GM13977 (cell line): ENCODE measurements at regions not wholly inside any gene's neighbourhood (a gene's known extent, or its start where the extent isn't known, plus 50 kb on each side); places are given as distances from the start of the nearest gene placed in this dataset.

Source experiments
- DNase-seq: peaks from one replicate; pipeline ENCODE4 v3.0.0; 2012; ENCODE audit warnings: low spot score
- CTCF ChIP-seq: IDR thresholded peaks from 2 replicates; pipeline ENCODE4 v1.5.1; 2012; ENCODE audit warnings: mild to moderate bottlenecking, control low read depth; ENCODE audit not compliant: insufficient read depth; ENCODE audit errors: extremely low read depth, missing control alignments
- in situ Hi-C: fragments of 300-500 bp; cut with MboI; formaldehyde crosslinking; loops from one replicate; pipeline ENCODE4 v1.12.0; 2022; ENCODE audit warnings: low sequenced_read_pairs, low pct_unique_long_range_greater_than_20kb, mixed read lengths, inconsistent platforms; ENCODE audit not compliant: unreplicated experiment

DNA sequence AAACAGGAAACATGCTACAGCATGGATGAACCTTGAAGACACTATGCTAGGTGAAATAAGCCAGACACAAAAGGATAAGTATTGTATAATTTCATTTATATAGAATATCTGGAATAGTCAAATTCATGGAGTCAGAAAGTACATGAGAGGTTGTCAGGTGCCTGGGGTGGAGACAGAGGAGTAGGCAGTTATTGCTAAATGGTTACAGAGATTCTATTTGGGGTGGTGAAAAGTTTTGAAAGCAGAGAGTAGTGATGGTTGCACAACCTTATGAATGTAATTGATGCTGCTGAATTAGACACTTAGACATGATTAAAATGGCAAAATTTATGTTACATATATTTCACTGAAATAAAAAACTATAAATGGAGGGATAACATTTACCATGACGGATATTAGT, 197.4 kb downstream of the VAPA start:
- no peak for DNase-seq
- TF ChIP-seq CTCF, result no peak
- in situ Hi-C loops, result no loop called here

GRCh38 chr18:10111944-10112343, 198.1 kb downstream of the VAPA start:
- no peak for DNase-seq
- no peak for TF ChIP-seq CTCF
- in situ Hi-C loops, result no loop called here

GRCh38 chr18:10113121-10114022, 199.6 kb downstream of the VAPA start:
- no peak for DNase-seq
- in situ Hi-C loops, result no loop called here
- no peak for TF ChIP-seq CTCF

GRCh38 chr18:10114717-10115463, 201.1 kb downstream of the VAPA start:
- TF ChIP-seq CTCF, result no peak
- DNase-seq, result no peak
- in situ Hi-C loops, result no loop called here

GRCh38 chr18:10116574-10116973, 202.8 kb downstream of the VAPA start:
- in situ Hi-C loops, result no loop called here
- no peak for TF ChIP-seq CTCF
- DNase-seq, result no peak

- no peak for TF ChIP-seq CTCF
- no peak for DNase-seq
- in situ Hi-C loops, result no loop called here
Measured at GRCh38 chr18:10119528-10119927, 205.7 kb downstream of the VAPA start.
